Common myeloid progenitor, CD34-positive (primary cell): ENCODE measurements at regions not wholly inside any gene's neighbourhood (a gene's known extent, or its start where the extent isn't known, plus 50 kb on each side); places are given as distances from the start of the nearest gene placed in this dataset.

Experiments
- CTCF ChIA-PET: fragments of 350-600 bp; sonication (Branson Sonifier 250); formaldehyde crosslinking; loops from one replicate; lab custom pipeline; 2021; ENCODE audit warnings: antibody characterized with exemption; lab: Charles Lee
- POLR2A ChIA-PET: fragments of 350-600 bp; sonication (Branson Sonifier 250); formaldehyde crosslinking; loops from one replicate; lab custom pipeline; 2021; ENCODE audit warnings: antibody characterized with exemption; lab: Charles Lee
- DNase-seq, 3 donors: peaks; one replicate each; pipeline versions ENCODE4 v3.0.0 to v3.0.0-alpha.2; 2013
- H3K27ac ChIP-seq, 2 experiments: 1 replicate in 1 of 2; 2 replicates in 1 of 2; pipeline ENCODE4 v1.7.0; 2013; ENCODE audit warnings: inconsistent platforms in 2 of 2, low read length in 2 of 2, mild to moderate bottlenecking in 2 of 2, low read depth in 1 of 2, moderate library complexity in 1 of 2; ENCODE audit not compliant: severe bottlenecking in 2 of 2, insufficient read depth in 1 of 2, poor library complexity in 1 of 2
- H3K27me3 ChIP-seq, 5 experiments: replicated peaks in 2 of 5; 1 replicate in 3 of 5; 2 replicates in 2 of 5; pipeline versions ENCODE4 v1.6.1 to v1.7.0; 2013; ENCODE audit warnings: low read length in 4 of 5, mild to moderate bottlenecking in 2 of 5, moderate library complexity in 2 of 5, inconsistent platforms in 1 of 5; ENCODE audit not compliant: insufficient read depth in 5 of 5, control insufficient read depth in 4 of 5
- H3K36me3 ChIP-seq, 4 experiments: 1 replicate in 2 of 4; 2 replicates in 2 of 4; pipeline versions ENCODE4 v1.6.1 to v1.7.0; 2013; ENCODE audit warnings: low read length in 3 of 4, control low read depth in 1 of 4, mild to moderate bottlenecking in 1 of 4; ENCODE audit not compliant: control insufficient read depth in 4 of 4, insufficient read depth in 4 of 4
- H3K4me1 ChIP-seq, 4 experiments: 1 replicate in 3 of 4; 2 replicates in 1 of 4; pipeline versions ENCODE4 v1.6.1 to v1.7.1; 2013; ENCODE audit warnings: low read length in 3 of 4, mild to moderate bottlenecking in 3 of 4, control low read depth in 1 of 4, inconsistent platforms in 1 of 4, moderate library complexity in 1 of 4; ENCODE audit not compliant: control insufficient read depth in 4 of 4, insufficient read depth in 4 of 4; ENCODE audit errors: control extremely low read depth in 1 of 4
- H3K4me3 ChIP-seq, 7 experiments: 1 replicate in 4 of 7; 2 replicates in 3 of 7; pipeline versions ENCODE4 v1.5.1 to v1.7.0; 2013; ENCODE audit warnings: mild to moderate bottlenecking in 7 of 7, low read length in 6 of 7, moderate library complexity in 6 of 7, inconsistent platforms in 2 of 7, low read depth in 2 of 7, control low read depth in 1 of 7; ENCODE audit not compliant: insufficient read depth in 4 of 7, control insufficient read depth in 1 of 7; ENCODE audit errors: extremely low read depth in 1 of 7
- H3K9me3 ChIP-seq, 5 experiments: 1 replicate in 4 of 5; 2 replicates in 1 of 5; pipeline versions ENCODE4 v1.6.1 to v1.7.1; 2013; ENCODE audit warnings: low read length in 4 of 5, mild to moderate bottlenecking in 2 of 5, inconsistent platforms in 1 of 5, low read depth in 1 of 5, moderate library complexity in 1 of 5; ENCODE audit not compliant: control insufficient read depth in 4 of 5, insufficient read depth in 2 of 5; ENCODE audit errors: control extremely low read depth in 1 of 5
- WGBS: methylation state at CpG from one replicate; pipeline ENCODE4 v1.1.5; 2013; ENCODE audit not compliant: insufficient coverage; 5-methylcytosine and 5-hydroxymethylcytosine counted together

- CTCF ChIA-PET = no interaction called here
- H3K9me3 ChIP-seq = peaks cover 0 to 2% (median 0%) of the 10 kb centered on the region in 5 experiments
- peaks cover 0 to 3% (median 0%) of the 10 kb centered on the region in 5 experiments for H3K27me3 ChIP-seq
- no peaks in the 10 kb centered on the region for H3K4me1 ChIP-seq
- no peak for DNase-seq
- H3K4me3 ChIP-seq = no peak overlapping the region
- POLR2A ChIA-PET = no interaction called here
- WGBS = 100% methylated on average over 1 of the region's 3 CpGs
- H3K36me3 ChIP-seq = no peaks in the 10 kb centered on the region
- no peak overlapping the region for H3K27ac ChIP-seq
Measured at GRCh38 chr5:125047871-125048270, 301.4 kb upstream of the ZNF608 start.

GRCh38 chr5:125049721-125050702, 303.6 kb upstream of the ZNF608 start:
- Histone ChIP-seq H3K36me3 (no peaks in the 10 kb centered on the region), H3K9me3 (peaks cover 0 to 2% (median 0%) of the 10 kb centered on the region in 5 experiments), H3K27ac (no peak overlapping the region), H3K4me3 (no peak overlapping the region), H3K27me3 (no peaks in the 10 kb centered on the region), H3K4me1 (no peaks in the 10 kb centered on the region)
- ChIA-PET POLR2A (no interaction called here), CTCF (no interaction called here)
- no peak for DNase-seq
- WGBS = no CpG with 5 or more reads among the region's 6 CpGs

- peaks cover 0 to 2% (median 0%) of the 10 kb centered on the region in 5 experiments for H3K9me3 ChIP-seq
- no peaks in the 10 kb centered on the region for H3K27me3 ChIP-seq
- H3K36me3 ChIP-seq = no peaks in the 10 kb centered on the region
- H3K4me3 ChIP-seq = no peak overlapping the region
- H3K4me1 ChIP-seq = no peaks in the 10 kb centered on the region
- DNase-seq = no peak
- ChIA-PET CTCF (no interaction called here), POLR2A (no interaction called here)
- WGBS = 100% methylated on average over 1 of the region's 1 CpG
- H3K27ac ChIP-seq = no peak overlapping the region
Measured at GRCh38 chr5:125050926-125051325, 304.5 kb upstream of the ZNF608 start.

GRCh38 chr5:125052584-125052983, 306.1 kb upstream of the ZNF608 start:
- CTCF ChIA-PET = no interaction called here
- 100% methylated on average over 4 of the region's 7 CpGs for WGBS
- H3K4me3 ChIP-seq = no peak overlapping the region
- no peak overlapping the region for H3K27ac ChIP-seq
- no peaks in the 10 kb centered on the region for H3K27me3 ChIP-seq
- peaks cover 0 to 11% (median 1%) of the 10 kb centered on the region in 4 experiments for H3K4me1 ChIP-seq
- no peaks in the 10 kb centered on the region for H3K36me3 ChIP-seq
- POLR2A ChIA-PET = no interaction called here
- H3K9me3 ChIP-seq = peaks cover 0 to 2% (median 0%) of the 10 kb centered on the region in 5 experiments
- no peak for DNase-seq

GRCh38 chr5:125053179-125053578, 306.7 kb upstream of the ZNF608 start:
- no peak for DNase-seq
- ChIA-PET CTCF (no interaction called here), POLR2A (no interaction called here)
- no peak overlapping the region for H3K27ac ChIP-seq
- WGBS = no CpG with 5 or more reads among the region's 1 CpG
- H3K9me3 ChIP-seq = peaks cover 0 to 2% (median 0%) of the 10 kb centered on the region in 5 experiments
- H3K4me3 ChIP-seq = no peak overlapping the region
- H3K36me3 ChIP-seq = no peaks in the 10 kb centered on the region
- peaks cover 0 to 11% (median 1%) of the 10 kb centered on the region in 4 experiments for H3K4me1 ChIP-seq
- H3K27me3 ChIP-seq = no peaks in the 10 kb centered on the region

GRCh38 chr5:125054146-125054545, 307.7 kb upstream of the ZNF608 start:
- H3K9me3 ChIP-seq = peaks cover 0 to 2% (median 0%) of the 10 kb centered on the region in 5 experiments
- peaks cover 0 to 11% (median 1%) of the 10 kb centered on the region in 4 experiments for H3K4me1 ChIP-seq
- H3K4me3 ChIP-seq = no peak overlapping the region
- WGBS = 100% methylated on average over 4 of the region's 4 CpGs
- H3K27me3 ChIP-seq = no peaks in the 10 kb centered on the region
- no peaks in the 10 kb centered on the region for H3K36me3 ChIP-seq
- ChIA-PET CTCF (no interaction called here), POLR2A (no interaction called here)
- no peak overlapping the region for H3K27ac ChIP-seq
- DNase-seq = no peak
